NCI-H510A treated with DMSO at 0.1 percent for 48 hours (cell line): ENCODE measurements at regions not wholly inside any gene's neighbourhood (a gene's known extent, or its start where the extent isn't known, plus 50 kb on each side); places are given as distances from the start of the nearest gene placed in this dataset.

Experiments
- DNase-seq: peaks from one replicate; lab custom pipeline; 2025; lab: John Stamatoyannopoulos, UW

DNA sequence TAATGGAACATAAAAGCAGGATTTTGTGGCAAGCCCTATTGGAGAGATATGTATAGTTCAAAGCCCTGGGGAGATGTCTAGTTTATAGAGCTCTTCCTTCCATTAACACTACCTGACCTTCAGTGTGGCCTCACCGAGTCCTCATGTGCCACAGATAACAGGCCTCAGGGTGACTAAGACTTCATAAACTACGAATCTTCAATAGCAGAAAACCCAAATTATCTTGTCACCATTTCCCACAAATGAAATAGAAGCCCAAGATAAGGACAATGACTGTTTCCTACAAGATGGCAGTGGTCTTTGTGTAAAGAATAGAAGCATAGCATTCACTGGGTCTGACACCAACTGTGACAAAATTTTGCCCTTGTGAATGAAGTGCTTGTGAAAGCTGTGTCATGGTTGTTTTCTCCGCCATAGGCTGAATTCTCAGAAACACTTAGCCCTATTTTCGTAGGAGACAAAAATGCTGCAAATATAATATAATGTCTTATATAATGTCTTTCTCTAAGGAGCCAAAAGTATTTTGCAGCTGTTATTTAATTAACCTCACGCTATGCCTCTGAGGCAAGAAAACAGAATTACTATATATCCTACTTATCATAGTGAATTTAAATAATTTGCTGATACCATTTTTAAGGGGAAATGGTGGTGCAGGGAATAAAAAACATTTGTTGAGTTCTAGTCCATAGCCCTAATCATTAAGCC lies 136.7 kb upstream of the CWC22 start:
- no peak for DNase-seq

DNA sequence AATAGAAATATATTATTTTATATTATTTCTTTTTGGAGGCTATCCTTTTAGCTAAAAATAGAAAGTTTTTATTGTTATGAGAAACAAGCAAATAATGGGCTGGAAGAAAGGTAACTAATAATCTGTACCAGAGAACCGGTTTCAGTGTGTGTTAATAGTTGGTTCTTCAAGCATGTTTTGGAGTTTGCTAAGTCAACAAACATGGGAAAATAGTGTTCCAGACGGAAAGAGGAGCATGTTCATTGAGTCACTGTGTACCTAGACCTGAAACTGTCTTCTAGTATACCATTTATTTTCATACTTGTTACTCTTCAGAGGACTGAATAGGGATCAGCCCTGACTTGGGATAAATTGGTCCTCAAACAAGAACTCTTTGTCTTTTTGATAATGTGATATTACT lies 134.5 kb upstream of the CWC22 start:
- no peak for DNase-seq

DNA sequence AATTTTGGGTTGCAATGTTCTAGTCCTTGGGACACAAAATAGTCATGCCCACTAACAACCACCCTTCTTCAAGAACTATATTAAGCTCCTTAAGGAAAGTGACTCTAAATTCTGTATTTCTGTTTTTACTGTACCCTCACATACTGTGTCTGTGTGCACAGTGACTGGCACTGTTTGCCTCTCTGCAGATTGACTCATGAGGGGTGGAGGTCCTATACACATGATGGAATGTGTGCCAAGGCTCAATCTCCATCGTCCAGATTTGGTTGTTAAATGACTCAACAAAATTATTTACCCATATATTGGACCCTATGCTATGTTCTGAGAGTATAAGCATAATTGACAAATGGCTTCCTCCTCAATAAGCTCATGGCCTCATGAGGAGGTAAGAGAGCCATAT lies 126.6 kb upstream of the CWC22 start:
- no peak for DNase-seq

DNA sequence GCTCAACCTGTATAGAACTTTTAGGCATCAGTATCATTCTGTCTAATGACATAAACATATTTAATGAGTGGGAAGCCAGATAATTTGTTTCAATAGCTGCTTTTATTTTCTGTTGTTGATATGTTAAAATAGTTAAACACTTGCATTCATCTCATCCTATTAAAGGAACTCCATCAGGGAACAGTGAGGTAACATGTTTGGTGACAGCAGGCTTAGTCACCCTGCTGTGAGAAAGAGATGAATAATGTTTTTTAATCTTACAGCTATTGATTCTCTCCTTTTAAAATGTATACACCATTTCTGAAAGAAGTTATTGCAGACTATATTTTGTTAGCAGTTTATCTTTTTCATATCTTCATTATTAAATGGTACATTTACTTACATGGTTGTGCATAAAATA lies 123.3 kb upstream of the CWC22 start:
- DNase-seq: no peak

DNA sequence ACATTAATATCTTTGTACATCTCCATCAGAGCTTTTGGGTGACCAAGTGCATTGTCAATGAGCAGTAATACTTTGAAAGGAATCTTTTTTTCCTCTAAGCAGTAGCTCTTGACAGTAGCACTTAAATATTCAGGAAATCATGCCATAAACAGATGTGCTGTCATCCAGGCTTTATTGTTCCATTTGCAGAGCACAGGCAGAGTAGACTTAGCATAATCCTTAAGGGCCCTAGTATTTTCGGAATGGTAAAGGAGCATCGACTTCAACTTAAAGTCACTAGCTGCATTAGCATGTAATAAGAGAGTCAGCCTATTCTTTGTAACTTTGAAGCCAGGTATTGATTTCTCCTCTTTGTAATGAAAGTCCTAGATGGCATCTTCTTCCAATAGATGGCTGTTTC lies 121.8 kb upstream of the CWC22 start:
- no peak for DNase-seq

DNA sequence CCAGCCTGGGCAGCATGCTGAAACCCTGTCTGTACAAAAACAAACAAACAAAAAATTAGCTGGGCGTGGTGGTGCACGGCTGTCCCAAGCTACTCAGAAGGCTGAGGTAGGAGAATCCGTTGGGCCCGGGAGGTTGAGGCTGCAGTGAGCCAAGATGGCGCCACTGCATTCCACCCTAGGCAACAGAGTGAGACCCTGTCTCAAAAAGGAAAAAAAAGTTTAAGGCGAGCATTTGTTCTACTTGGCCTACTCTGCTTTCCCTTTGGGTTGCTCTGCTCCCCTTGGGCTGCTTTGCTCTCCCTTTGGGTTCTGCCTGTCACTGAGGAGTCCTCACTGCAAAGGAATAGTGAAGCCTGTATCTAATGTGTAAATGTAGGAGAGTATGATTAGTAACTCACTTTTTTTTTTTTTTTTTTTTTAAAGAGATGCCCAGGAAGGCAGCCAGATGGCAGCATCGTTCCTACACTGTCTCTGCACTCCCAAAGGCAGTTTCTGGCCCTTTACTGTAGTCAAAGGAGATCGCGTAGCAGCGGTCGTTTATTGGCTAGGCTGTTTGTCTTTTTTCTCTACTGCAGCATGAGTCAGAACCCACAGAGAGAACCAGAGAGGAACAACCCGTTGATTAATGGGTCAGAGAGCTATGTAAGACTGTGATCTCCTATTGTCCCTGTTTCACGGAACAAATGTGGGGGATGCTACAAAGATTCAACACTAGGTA lies 118.3 kb upstream of the CWC22 start:
- DNase-seq: peak; percentile 89

DNA sequence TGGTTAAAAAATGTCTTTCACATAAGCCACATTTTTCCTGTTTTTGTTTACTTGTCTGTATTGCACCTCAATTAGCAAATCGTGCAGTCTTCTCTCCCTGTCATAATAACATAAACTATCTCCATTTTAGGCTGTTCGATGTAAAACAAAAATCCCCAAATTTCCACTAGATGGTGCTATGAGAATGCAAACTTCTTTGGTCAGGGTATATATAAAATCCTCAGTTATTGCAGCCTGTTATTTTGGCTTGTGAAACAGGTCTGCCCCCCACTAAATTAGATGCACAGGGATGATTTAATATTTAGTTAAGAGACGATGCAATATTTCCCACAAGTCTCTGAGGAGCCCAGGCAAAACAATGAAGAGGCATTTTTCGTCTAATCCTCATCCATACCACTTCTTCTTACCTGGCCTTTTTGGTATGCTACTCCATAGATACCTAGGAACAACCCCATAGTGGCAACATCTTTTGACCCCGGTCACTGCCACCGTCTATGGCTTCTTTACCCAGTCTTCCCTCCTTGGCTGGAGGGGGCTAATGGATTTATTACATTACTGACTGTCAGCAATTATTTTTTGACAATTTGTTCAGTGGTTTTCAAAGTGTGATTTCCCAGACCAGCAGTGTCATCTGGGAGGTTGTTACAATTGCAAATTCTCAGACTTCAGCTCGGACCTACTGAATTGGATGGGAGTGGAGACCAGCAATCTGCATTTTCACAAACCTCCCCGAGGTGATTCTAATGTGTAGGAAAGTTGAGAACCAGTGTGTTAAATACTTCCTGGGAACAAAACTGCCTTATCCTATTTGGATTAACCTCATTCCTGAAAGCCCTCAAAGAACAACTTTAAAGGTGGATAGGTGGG lies 117.4 kb upstream of the CWC22 start:
- peak; percentile 82 for DNase-seq

DNA sequence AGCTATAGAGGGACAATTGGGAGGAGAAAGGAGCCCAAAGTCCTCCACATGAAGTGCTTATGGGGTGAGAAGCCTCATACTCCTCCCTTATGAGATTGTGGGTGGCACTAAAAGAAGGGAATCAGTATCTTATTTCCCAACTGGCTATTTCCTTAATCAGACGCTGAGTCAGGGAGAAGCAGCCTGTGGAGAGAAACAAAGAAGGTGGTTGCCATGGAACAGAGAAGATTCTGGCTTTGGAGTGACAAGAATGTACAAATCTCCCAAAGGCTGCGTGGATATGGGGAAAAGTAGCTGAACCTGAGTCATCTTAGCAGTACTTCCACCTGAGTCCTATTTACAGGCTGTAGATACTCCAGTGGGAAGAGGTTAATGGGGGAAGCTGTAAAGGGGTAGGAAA lies 115.8 kb upstream of the CWC22 start:
- no peak for DNase-seq

DNA sequence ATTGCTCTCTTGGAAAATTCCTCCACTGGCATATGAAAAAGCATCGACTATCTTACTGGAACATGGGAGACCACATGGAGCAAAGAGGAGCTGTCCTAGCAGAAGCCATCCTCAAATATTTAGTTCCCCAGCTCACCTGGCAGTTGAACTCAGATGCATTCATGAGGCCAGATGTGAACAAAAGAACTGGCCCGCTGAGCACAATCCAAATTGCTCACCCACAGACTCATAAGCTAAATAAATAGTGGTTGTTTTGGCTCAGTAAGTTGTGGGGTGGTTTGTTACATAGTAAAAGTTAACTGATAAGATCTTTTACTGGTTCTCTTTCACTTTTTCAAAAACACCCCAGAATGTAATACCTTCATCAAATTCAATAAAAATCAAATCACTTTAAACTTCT lies 108.6 kb upstream of the CWC22 start:
- no peak for DNase-seq

DNA sequence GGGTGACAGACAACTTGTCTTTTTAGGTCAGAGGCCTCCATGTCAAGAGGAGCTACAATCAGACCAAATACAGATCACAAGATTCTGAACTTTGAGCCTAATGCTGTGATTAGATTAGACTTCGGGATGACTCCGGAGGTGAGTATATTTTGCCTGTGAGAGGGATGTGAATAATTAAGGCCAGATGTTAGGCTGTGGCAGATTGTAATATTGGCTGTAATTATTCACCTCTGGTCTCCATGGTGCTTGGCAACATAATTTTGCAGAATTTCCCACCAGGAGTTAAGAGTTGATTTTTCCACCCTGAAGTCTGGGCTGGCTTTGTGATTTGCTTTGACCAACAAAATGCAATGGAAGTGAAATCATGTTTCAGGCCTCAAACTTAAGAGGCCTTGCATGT lies 108.2 kb upstream of the CWC22 start:
- DNase-seq: no peak

DNA sequence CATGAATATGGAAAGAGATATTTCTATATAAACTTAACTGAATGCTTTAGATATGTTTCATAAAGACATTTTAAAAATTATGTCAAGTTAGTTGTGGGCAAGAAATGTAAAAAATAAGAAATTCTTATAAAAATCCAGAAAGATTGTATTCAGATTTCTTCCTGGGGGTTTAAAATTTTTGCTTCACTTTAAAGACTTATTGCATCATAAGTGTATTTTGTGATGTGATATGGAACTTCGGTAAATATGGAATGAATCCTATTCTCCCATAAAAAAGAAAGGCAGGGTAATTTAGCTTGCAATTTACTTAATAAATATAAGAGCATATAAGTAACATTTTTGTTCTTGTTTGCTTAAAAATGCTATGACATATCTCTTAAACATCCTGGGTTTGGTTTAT lies 104.8 kb upstream of the CWC22 start:
- DNase-seq: no peak

DNA sequence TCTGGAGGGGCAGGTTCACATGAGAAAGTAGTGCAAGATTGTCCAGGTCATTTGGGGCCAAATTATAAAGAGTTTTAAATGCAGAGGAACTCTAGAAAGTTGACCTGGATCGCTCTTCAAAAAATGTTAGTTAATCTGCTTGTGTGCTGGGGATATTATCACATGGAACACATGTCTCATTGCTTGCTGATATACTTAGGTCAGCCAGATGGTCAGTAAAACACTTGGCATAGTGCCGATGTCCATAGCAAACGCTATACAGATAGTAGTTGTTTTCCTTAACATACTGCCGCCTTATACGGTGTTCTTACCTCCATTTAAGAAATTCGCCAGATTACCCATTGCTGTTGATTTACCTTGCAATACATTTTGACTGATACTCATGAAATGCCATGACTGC lies 103.4 kb upstream of the CWC22 start:
- DNase-seq: no peak

DNA sequence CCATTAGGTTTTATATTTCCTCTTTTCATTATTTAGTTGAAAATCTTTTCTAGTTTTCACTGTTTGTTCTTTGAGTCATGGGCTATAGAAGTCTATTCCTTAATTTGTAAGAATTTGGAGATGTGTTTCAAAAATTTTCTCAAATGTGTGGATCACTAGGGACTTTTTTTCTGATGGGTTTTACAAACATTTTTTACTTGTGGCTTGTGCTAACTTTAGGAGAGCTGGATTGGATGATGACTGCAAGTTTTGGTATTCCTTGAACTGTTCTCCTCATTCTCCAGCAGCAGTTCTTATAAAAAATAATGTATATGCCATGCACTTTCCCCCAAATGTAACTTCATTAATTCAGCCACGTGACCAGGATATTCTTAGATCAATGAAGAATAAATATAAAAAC lies 94.7 kb upstream of the CWC22 start:
- DNase-seq: no peak

DNA sequence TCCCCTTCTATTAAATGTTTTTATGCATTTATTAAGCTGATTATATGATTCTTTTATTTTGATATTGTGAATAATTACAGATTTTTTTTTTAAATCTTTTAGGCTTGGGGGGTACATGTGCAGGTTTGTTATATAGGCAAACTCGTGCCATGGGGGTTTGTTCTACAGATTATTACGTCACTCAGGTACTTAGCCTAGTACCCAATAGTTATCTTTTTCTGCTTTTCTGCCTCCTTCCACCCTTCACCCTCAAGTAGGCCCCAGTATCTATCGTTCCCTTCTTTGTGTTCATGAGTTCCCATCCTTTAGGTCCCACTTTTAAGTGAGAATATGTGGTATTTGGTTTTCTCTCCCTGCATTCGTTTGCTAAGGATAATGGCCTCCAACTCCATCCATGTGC lies 92.2 kb upstream of the CWC22 start:
- no peak for DNase-seq

DNA sequence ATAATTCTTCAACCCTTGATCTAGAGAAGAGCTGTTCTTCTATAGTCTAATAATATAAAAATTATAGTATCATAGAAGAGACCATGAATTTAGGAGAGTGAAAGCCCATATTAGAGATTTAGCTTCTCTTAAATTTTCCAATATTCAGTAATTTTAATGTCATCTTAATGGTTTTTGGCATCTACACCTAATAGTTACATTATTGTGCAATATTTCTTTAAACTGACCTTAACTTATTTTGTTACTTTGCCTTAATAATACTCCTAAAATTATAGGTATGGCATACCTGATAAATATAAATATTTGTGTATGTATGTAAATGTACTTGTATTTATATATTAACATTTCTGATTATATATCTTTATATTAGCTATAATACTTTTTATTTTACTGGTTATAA lies 78.0 kb upstream of the CWC22 start:
- no peak for DNase-seq

DNA sequence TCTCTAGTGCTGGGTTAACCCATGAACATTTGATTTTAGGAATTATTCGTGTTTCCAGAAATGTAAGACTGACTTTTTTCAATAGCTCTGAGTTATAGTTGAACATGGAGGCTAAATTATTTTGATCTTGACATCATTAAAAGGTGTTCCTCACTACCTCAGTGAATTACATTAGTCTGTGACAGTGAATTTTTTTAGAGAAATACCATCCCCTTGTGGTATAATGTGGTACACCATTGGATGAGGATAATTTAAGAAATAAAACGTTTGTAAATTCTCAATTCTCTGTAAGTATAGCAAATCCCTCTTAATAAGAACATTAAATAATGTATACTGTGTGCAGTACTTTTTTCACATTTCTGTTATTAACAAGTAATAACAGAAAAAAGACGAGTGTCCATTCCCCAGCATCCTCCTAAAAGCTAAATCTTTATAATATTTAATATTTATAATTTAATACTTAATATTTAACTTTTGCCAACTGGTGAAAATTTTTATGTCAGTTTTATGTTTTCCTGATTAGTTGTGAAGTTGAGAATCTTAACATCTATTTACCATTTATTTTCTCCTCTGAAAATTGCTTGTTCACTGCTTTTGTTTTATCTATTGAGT lies 70.3 kb upstream of the CWC22 start:
- peak; percentile 61 for DNase-seq

DNA sequence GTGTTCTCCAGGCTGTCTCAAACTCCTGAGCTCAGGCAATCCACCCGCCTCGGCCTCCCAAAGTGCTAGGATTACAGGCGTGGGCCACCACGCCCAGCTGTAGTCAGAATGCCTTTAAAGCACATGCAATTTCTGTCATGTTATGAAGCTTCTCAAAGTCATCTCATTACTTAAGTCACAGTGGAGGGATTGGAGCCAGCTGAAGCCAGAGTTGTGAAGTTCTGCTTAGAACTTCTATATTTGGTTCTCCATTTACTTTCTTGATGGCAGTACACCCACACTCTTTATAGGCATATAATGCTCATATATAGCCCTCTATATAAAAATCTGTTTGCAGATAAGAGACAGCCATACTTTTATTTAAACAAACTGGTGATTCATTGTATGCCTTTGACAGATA lies 68.8 kb upstream of the CWC22 start:
- DNase-seq: no peak

DNA sequence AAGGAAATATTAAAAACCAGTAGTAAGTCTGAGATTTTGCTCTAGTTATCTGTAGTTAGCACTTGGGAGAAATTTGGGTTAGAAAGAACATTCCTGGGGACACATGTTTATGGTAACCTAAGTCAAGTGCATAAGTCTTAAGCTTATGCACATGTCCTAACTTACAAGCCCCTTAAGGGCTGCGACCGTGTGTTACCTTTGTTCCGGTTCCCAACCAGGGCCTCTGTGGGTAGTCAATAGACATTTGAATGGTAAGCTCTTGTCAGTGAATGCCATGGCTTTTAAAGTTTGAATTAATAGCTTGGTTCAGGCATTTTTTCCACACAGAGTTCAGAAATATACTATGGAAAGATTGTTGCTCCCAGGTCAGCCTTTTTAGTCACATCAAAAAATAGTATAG lies 64.7 kb upstream of the CWC22 start:
- no peak for DNase-seq

DNA sequence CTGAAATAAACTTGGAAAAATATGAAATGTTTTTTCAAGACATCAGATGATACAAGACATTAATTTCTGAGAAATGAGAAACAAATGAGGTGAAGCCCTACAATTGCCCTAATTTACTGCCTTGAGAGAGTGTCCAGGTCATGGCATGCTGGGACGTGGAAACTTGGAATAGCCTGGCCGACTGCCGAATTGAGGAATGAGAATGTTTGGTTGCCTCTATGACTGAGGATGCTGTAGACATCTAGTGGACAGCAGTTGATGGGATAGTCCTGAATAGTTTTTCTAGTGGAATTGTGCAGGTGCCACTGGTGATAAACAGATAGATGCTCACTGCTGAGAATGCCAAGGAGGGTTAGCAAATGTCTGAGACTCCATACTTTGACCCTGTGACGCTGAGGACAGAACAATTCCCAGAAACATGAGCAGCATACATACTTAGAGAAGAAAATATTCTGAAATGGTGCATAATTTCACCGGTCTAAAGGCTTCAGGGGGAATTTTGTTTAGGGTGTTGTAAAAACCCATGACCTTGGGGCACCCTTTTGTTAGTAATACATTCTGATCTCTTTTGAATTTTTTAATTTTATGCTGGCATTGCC lies 56.5 kb upstream of the CWC22 start:
- DNase-seq: no peak

DNA sequence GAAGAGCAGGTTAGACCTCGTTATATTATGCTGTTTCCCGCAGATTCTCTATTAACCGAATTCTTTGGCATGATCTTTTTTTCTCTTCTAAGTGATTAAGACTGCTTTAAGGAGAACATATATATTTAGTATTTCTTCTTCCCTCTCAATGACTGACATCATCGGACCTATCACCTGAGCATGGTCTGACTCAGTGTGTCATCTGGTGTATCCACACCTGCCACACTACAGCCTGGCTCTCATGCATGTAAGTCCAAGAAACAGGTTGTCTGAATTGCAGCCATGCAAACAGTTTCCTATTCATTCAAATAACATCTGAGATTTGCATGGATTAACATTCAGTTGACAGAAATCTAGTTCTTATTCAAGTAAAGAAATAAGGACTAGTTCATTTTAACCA lies 55.1 kb upstream of the CWC22 start:
- no peak for DNase-seq

DNA sequence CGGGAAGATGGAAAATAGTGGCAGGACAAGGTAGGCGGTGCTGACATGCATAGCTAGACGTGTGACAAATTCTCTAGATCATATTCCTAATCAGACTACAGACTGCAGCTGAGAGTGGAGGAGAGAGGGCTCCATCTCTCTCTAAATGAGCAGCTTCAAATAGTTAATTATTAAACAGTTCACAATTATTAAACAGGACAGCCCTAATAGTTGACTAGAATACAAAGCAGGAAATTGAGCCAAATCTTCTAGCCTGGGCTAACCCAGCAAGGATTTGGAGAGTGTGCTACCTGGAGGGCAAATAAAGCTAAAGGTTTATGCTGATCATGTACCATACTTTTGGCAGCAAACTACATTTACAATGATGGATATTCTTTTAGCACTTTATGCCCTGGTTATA lies 54.4 kb upstream of the CWC22 start:
- DNase-seq: no peak

DNA sequence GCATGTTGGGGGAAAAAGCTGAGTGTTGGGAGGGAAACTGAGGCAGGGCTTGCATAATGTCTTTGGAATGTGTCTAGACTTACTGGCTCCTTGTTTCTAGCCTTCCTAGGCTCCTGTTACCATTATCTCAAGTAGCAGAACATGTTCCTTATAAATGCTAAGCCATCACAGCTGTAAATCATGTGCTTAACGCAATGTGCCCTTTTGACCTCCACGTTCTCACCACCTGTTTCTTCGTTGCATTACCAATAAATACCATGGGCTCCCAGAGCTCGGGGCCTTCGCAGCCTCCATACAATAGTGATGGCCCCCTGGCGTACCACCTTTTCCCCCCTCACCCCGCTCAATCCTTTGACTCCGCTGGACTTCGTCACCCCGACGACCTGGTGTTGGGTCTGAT lies 54.0 kb upstream of the CWC22 start:
- no peak for DNase-seq
